ENCODE measurements at regions not wholly inside any gene's neighbourhood (a gene's known extent, or its start where the extent isn't known, plus 50 kb on each side); places are given as distances from the start of the nearest gene placed in this dataset.

DNA sequence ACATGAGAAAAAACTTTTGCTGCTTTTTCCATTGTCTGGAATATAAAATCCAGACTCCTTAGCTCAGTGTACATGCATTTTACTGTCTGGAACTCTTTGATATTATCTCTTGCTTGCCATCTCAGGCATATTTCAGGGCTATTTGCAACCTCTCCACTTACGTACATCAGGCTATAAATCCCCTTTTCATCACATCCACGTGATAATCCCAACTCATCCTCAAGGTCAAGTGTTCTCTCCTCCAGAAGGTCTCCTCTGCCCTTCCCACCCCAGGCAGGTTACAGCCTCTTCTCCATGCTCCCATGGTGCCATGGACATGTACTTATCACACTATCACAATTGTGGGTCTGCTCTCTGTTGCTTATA is 202.5 kb upstream of the RBMS1 start:
- WGBS, result 96% methylated on average over 2 of the region's 2 CpGs
- Histone ChIP-seq H3K4me1 (ENCODE audit: control insufficient read depth in 2 of 2, insufficient read depth in 2 of 2, low read length in 2 of 2) (peaks cover 0 to 5% of the 10 kb centered on the region in 2 donors), H3K27ac (ENCODE audit: low read depth in 1 of 2, low read length in 1 of 2) (no peak overlapping the region), H3K4me3 (ENCODE audit: low read length in 2 of 2) (no peak overlapping the region), H3K27me3 (ENCODE audit: control insufficient read depth in 2 of 2, insufficient read depth in 1 of 2, low read length in 1 of 2) (no peaks in the 10 kb centered on the region), H3K9me3 (ENCODE audit: control insufficient read depth in 2 of 2, insufficient read depth in 1 of 2, low read length in 1 of 2) (no peaks in the 10 kb centered on the region), H3K36me3 (ENCODE audit: control insufficient read depth in 2 of 2, insufficient read depth in 2 of 2, low read length in 1 of 2) (no peaks in the 10 kb centered on the region)
- DNase-seq (ENCODE audit: low read depth in 6 of 9, low spot score in 9 of 9), result no peak

GRCh38 chr2:160697817-160698216 is 204.2 kb upstream of the RBMS1 start:
- peaks cover 0 to 5% of the 10 kb centered on the region in 2 donors for H3K4me1 ChIP-seq (ENCODE audit: control insufficient read depth in 2 of 2, insufficient read depth in 2 of 2, low read length in 2 of 2)
- H3K4me3 ChIP-seq (ENCODE audit: low read length in 2 of 2), result no peak overlapping the region
- H3K27me3 ChIP-seq (ENCODE audit: control insufficient read depth in 2 of 2, insufficient read depth in 1 of 2, low read length in 1 of 2), result no peaks in the 10 kb centered on the region
- no peak overlapping the region for H3K27ac ChIP-seq (ENCODE audit: low read depth in 1 of 2, low read length in 1 of 2)
- no peaks in the 10 kb centered on the region for H3K36me3 ChIP-seq (ENCODE audit: control insufficient read depth in 2 of 2, insufficient read depth in 2 of 2, low read length in 1 of 2)
- WGBS, result 97% methylated on average over 6 of the region's 6 CpGs
- no peaks in the 10 kb centered on the region for H3K9me3 ChIP-seq (ENCODE audit: control insufficient read depth in 2 of 2, insufficient read depth in 1 of 2, low read length in 1 of 2)
- DNase-seq (ENCODE audit: low read depth in 6 of 9, low spot score in 9 of 9), result no peak

DNA sequence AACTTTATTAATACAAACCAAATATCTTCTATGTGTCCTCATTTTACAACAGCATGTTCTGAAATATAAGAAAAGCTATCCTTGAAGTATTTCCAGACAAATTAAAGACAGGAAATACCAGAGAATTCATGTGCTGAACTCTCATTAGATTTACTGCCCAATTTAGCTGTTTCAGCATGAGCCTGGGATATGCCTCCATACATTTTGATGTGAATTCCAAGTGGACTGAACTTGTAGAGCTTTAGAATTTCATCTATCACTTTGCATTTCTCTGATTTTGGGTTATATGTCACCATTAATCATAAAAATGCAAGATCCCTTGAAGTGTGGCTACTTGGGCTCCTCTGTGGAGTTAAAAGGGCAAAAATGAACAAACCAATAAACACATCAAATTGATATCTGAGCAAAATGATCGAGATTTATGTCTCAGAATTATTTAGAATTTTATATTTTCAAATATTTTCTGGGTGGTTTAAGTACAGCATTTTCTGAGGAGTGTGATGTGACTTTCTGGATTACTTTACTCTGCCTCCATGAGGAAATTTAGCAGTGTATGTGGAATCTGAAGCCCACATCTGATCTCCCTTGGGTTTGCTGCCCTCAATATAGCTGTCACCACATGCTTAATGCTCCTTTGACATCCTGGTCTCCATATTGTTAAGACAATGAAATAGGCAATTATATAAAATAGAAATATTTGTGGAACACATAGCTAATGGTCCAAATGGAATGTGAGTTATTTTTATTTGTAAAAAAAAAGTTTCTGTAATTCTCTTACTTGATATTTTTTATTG is 206.6 kb upstream of the RBMS1 start:
- H3K36me3 ChIP-seq (ENCODE audit: control insufficient read depth in 2 of 2, insufficient read depth in 2 of 2, low read length in 1 of 2), result no peaks in the 10 kb centered on the region
- H3K4me3 ChIP-seq (ENCODE audit: low read length in 2 of 2), result no peak overlapping the region
- H3K4me1 ChIP-seq (ENCODE audit: control insufficient read depth in 2 of 2, insufficient read depth in 2 of 2, low read length in 2 of 2), result peaks cover 4 to 9% of the 10 kb centered on the region in 2 donors
- no peak overlapping the region for H3K27ac ChIP-seq (ENCODE audit: low read depth in 1 of 2, low read length in 1 of 2)
- H3K9me3 ChIP-seq (ENCODE audit: control insufficient read depth in 2 of 2, insufficient read depth in 1 of 2, low read length in 1 of 2), result no peaks in the 10 kb centered on the region
- H3K27me3 ChIP-seq (ENCODE audit: control insufficient read depth in 2 of 2, insufficient read depth in 1 of 2, low read length in 1 of 2), result no peaks in the 10 kb centered on the region
- no peak for DNase-seq (ENCODE audit: low read depth in 6 of 9, low spot score in 9 of 9)
- 93% methylated on average over 1 of the region's 1 CpG for WGBS

GRCh38 chr2:160701822-160702221 is 208.2 kb upstream of the RBMS1 start:
- no peak overlapping the region for H3K27ac ChIP-seq (ENCODE audit: low read depth in 1 of 2, low read length in 1 of 2)
- 60% methylated on average over 3 of the region's 3 CpGs for WGBS
- H3K4me1 ChIP-seq (ENCODE audit: control insufficient read depth in 2 of 2, insufficient read depth in 2 of 2, low read length in 2 of 2), result peaks cover 4 to 9% of the 10 kb centered on the region in 2 donors
- H3K36me3 ChIP-seq (ENCODE audit: control insufficient read depth in 2 of 2, insufficient read depth in 2 of 2, low read length in 1 of 2), result no peaks in the 10 kb centered on the region
- no peak for DNase-seq (ENCODE audit: low read depth in 6 of 9, low spot score in 9 of 9)
- H3K4me3 ChIP-seq (ENCODE audit: low read length in 2 of 2), result no peak overlapping the region
- no peaks in the 10 kb centered on the region for H3K27me3 ChIP-seq (ENCODE audit: control insufficient read depth in 2 of 2, insufficient read depth in 1 of 2, low read length in 1 of 2)
- no peaks in the 10 kb centered on the region for H3K9me3 ChIP-seq (ENCODE audit: control insufficient read depth in 2 of 2, insufficient read depth in 1 of 2, low read length in 1 of 2)

GRCh38 chr2:160702754-160703153 is 209.1 kb upstream of the RBMS1 start:
- no peak for DNase-seq (ENCODE audit: low read depth in 6 of 9, low spot score in 9 of 9)
- H3K27me3 ChIP-seq (ENCODE audit: control insufficient read depth in 2 of 2, insufficient read depth in 1 of 2, low read length in 1 of 2), result no peaks in the 10 kb centered on the region
- no peaks in the 10 kb centered on the region for H3K9me3 ChIP-seq (ENCODE audit: control insufficient read depth in 2 of 2, insufficient read depth in 1 of 2, low read length in 1 of 2)
- H3K36me3 ChIP-seq (ENCODE audit: control insufficient read depth in 2 of 2, insufficient read depth in 2 of 2, low read length in 1 of 2), result no peaks in the 10 kb centered on the region
- WGBS, result 96% methylated on average over 1 of the region's 1 CpG
- H3K4me1 ChIP-seq (ENCODE audit: control insufficient read depth in 2 of 2, insufficient read depth in 2 of 2, low read length in 2 of 2), result peaks cover 4 to 9% of the 10 kb centered on the region in 2 donors
- no peak overlapping the region for H3K4me3 ChIP-seq (ENCODE audit: low read length in 2 of 2)
- H3K27ac ChIP-seq (ENCODE audit: low read depth in 1 of 2, low read length in 1 of 2), result no peak overlapping the region

- Histone ChIP-seq H3K4me1 (ENCODE audit: control insufficient read depth in 2 of 2, insufficient read depth in 2 of 2, low read length in 2 of 2) (peaks cover 4 to 9% of the 10 kb centered on the region in 2 donors), H3K36me3 (ENCODE audit: control insufficient read depth in 2 of 2, insufficient read depth in 2 of 2, low read length in 1 of 2) (no peaks in the 10 kb centered on the region), H3K27me3 (ENCODE audit: control insufficient read depth in 2 of 2, insufficient read depth in 1 of 2, low read length in 1 of 2) (no peaks in the 10 kb centered on the region), H3K4me3 (ENCODE audit: low read length in 2 of 2) (no peak overlapping the region), H3K27ac (ENCODE audit: low read depth in 1 of 2, low read length in 1 of 2) (no peak overlapping the region), H3K9me3 (ENCODE audit: control insufficient read depth in 2 of 2, insufficient read depth in 1 of 2, low read length in 1 of 2) (no peaks in the 10 kb centered on the region)
- WGBS, result 16% methylated on average over 8 of the region's 8 CpGs
- peak; percentile 30 to 82 (median 48) for DNase-seq (ENCODE audit: low read depth in 6 of 9, low spot score in 9 of 9)
Measured at GRCh38 chr2:160703648-160704585, 210.3 kb upstream of the RBMS1 start.

- Histone ChIP-seq H3K4me1 (ENCODE audit: control insufficient read depth in 2 of 2, insufficient read depth in 2 of 2, low read length in 2 of 2) (no peaks in the 10 kb centered on the region), H3K9me3 (ENCODE audit: control insufficient read depth in 2 of 2, insufficient read depth in 1 of 2, low read length in 1 of 2) (no peaks in the 10 kb centered on the region), H3K27me3 (ENCODE audit: control insufficient read depth in 2 of 2, insufficient read depth in 1 of 2, low read length in 1 of 2) (no peaks in the 10 kb centered on the region), H3K4me3 (ENCODE audit: low read length in 2 of 2) (no peak overlapping the region), H3K36me3 (ENCODE audit: control insufficient read depth in 2 of 2, insufficient read depth in 2 of 2, low read length in 1 of 2) (no peaks in the 10 kb centered on the region), H3K27ac (ENCODE audit: low read depth in 1 of 2, low read length in 1 of 2) (no peak overlapping the region)
- over 99% methylated on average over 2 of the region's 2 CpGs for WGBS
- DNase-seq (ENCODE audit: low read depth in 6 of 9, low spot score in 9 of 9), result no peak
Measured at GRCh38 chr2:160715428-160715827, 221.8 kb upstream of the RBMS1 start.

DNA sequence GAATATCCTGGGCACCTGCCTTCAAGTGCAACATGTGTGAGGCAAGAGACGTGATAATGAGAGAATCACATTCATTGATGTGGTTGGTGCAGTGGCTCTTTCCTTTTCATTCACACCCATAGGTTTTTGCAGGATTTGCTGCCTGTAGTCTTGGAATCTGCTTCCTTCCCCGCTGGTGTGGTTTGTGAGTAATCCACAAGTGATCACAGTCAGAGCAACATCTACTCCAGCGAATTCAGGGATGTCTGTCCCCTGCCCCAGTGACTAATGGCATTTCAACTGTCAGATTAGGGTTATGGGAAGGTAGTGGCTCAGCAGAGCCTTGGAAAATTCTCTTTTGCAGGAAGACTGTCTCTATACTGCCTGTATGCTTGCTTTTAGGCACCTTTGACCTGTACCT is 225.5 kb upstream of the RBMS1 start:
- Histone ChIP-seq H3K27me3 (ENCODE audit: control insufficient read depth in 2 of 2, insufficient read depth in 1 of 2, low read length in 1 of 2) (no peaks in the 10 kb centered on the region), H3K9me3 (ENCODE audit: control insufficient read depth in 2 of 2, insufficient read depth in 1 of 2, low read length in 1 of 2) (no peaks in the 10 kb centered on the region), H3K27ac (ENCODE audit: low read depth in 1 of 2, low read length in 1 of 2) (no peak overlapping the region), H3K36me3 (ENCODE audit: control insufficient read depth in 2 of 2, insufficient read depth in 2 of 2, low read length in 1 of 2) (no peaks in the 10 kb centered on the region), H3K4me3 (ENCODE audit: low read length in 2 of 2) (no peak overlapping the region), H3K4me1 (ENCODE audit: control insufficient read depth in 2 of 2, insufficient read depth in 2 of 2, low read length in 2 of 2) (no peaks in the 10 kb centered on the region)
- 59% methylated on average over 3 of the region's 3 CpGs for WGBS
- DNase-seq (ENCODE audit: low read depth in 6 of 9, low spot score in 9 of 9), result no peak

- H3K4me1 ChIP-seq (ENCODE audit: control insufficient read depth in 2 of 2, insufficient read depth in 2 of 2, low read length in 2 of 2), result no peaks in the 10 kb centered on the region
- 99% methylated on average over 1 of the region's 1 CpG for WGBS
- no peaks in the 10 kb centered on the region for H3K36me3 ChIP-seq (ENCODE audit: control insufficient read depth in 2 of 2, insufficient read depth in 2 of 2, low read length in 1 of 2)
- no peak for DNase-seq (ENCODE audit: low read depth in 6 of 9, low spot score in 9 of 9)
- no peaks in the 10 kb centered on the region for H3K27me3 ChIP-seq (ENCODE audit: control insufficient read depth in 2 of 2, insufficient read depth in 1 of 2, low read length in 1 of 2)
- no peak overlapping the region for H3K4me3 ChIP-seq (ENCODE audit: low read length in 2 of 2)
- no peak overlapping the region for H3K27ac ChIP-seq (ENCODE audit: low read depth in 1 of 2, low read length in 1 of 2)
- H3K9me3 ChIP-seq (ENCODE audit: control insufficient read depth in 2 of 2, insufficient read depth in 1 of 2, low read length in 1 of 2), result no peaks in the 10 kb centered on the region
Measured at GRCh38 chr2:160720098-160720497, 226.5 kb upstream of the RBMS1 start.

All from thymus (tissue), 11 donors.